ENCODE measurements at regions not wholly inside any gene's neighbourhood (a gene's known extent, or its start where the extent isn't known, plus 50 kb on each side); places are given as distances from the start of the nearest gene placed in this dataset.

DNA sequence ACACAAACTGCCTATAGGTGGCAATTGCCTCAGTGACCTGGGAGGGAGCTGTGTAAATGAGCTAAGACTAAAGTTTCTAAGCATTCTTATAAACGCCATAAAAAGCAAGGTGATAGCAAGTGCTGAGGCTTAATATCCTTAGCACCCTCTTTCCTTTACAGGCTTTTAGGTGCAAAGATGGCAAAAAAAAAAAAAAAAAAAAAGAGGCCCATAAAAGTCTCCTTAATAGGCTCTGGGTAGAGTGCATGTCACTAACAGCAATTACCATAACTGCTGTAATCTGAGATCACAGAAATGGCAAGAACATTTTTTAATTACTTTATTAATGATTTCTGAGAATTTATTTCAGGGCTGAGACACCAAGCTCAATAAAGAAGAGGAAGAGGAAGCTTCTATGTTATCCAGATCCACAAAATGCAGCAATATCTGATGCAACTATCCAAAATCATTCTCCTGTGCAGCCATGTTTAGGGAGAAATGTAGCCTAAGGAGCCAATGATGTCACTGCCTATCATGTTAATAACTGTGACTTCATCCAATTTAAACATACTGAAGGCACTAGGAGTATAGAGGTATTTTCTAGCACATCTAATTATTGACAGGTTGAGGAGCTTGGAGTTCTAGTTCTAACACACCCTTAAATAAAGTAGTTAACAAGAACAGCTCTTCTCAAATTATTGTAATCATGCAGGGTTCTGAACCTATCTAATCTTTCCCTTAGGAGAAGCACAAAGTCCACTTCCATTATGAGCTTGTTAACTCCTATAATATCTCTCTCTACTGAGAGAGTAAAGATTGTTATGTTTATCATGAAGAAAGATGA is 804.3 kb upstream of the ACVR2A start:
- H3K36me3 ChIP-seq = no peaks in the 10 kb centered on the region
- intact Hi-C loops (cut with DNase I) = no loop called here
- TF ChIP-seq, protein P1, sequence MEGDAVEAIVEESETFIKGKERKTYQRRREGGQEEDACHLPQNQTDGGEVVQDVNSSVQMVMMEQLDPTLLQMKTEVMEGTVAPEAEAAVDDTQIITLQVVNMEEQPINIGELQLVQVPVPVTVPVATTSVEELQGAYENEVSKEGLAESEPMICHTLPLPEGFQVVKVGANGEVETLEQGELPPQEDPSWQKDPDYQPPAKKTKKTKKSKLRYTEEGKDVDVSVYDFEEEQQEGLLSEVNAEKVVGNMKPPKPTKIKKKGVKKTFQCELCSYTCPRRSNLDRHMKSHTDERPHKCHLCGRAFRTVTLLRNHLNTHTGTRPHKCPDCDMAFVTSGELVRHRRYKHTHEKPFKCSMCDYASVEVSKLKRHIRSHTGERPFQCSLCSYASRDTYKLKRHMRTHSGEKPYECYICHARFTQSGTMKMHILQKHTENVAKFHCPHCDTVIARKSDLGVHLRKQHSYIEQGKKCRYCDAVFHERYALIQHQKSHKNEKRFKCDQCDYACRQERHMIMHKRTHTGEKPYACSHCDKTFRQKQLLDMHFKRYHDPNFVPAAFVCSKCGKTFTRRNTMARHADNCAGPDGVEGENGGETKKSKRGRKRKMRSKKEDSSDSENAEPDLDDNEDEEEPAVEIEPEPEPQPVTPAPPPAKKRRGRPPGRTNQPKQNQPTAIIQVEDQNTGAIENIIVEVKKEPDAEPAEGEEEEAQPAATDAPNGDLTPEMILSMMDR (IDR thresholded peaks at IDR 0.05) = no peak
- no peaks in the 10 kb centered on the region for H3K9me3 ChIP-seq
- no peak overlapping the region for H3K27ac ChIP-seq
- ATAC-seq = no peak
- no peak for DNase-seq
- no peaks in the 10 kb centered on the region for H3K4me1 ChIP-seq
- no peak overlapping the region for H3K4me3 ChIP-seq
- H3K27me3 ChIP-seq = no peaks in the 10 kb centered on the region

DNA sequence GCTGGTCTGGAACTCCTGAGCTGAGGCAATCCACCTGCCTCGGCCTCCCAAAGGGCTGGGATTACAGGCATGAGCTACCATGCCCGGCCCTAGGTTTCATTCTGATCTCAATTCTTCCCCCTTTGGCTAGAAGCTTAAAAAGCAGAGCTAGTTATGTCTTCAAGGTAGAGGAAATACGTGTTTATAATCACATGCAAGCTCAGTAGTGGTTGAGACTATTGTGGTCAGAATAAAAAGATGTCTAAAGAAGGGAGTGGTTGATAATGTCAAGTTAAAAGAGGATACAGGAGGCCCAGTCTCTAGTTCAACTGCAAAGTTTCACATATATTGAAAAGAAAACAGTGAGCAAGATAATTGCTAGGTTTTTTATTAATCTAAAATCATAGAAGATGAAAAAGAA is 807.8 kb upstream of the ACVR2A start:
- Histone ChIP-seq H3K9me3 (no peaks in the 10 kb centered on the region), H3K36me3 (no peaks in the 10 kb centered on the region), H3K4me3 (no peak overlapping the region), H3K27ac (no peak overlapping the region), H3K4me1 (no peaks in the 10 kb centered on the region), H3K27me3 (no peaks in the 10 kb centered on the region)
- ATAC-seq (no peak), DNase-seq (no peak)
- TF ChIP-seq, protein P1 (IDR thresholded peaks at IDR 0.05) = no peak
- intact Hi-C loops (cut with DNase I) = no loop called here

DNA sequence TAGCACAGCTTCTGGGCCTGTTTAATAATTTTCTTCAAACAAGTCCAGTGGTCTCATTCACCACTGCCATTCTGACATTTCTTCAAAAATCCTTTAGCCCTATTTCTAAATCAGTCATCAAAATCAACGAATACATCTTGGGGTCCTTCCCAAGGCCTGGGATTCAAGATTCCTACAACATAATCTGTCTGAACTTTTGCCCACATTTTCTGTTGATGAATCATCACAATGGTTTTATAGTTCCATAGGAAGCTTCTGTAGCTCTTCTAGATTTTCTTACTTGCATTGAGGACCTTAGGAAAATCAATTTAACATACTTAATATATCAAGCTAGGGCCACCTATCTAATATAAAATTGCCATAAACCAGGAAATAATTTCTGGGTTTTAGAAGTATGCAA is 811.8 kb upstream of the ACVR2A start:
- intact Hi-C loops (cut with DNase I) = no loop called here
- TF ChIP-seq, protein P1 (IDR thresholded peaks at IDR 0.05) = no peak
- H3K36me3 ChIP-seq = no peaks in the 10 kb centered on the region
- no peak overlapping the region for H3K27ac ChIP-seq
- H3K4me1 ChIP-seq = peaks cover 5% of the 10 kb centered on the region
- no peak overlapping the region for H3K4me3 ChIP-seq
- DNase-seq (no peak), ATAC-seq (no peak)
- no peaks in the 10 kb centered on the region for H3K9me3 ChIP-seq
- H3K27me3 ChIP-seq = no peaks in the 10 kb centered on the region

DNA sequence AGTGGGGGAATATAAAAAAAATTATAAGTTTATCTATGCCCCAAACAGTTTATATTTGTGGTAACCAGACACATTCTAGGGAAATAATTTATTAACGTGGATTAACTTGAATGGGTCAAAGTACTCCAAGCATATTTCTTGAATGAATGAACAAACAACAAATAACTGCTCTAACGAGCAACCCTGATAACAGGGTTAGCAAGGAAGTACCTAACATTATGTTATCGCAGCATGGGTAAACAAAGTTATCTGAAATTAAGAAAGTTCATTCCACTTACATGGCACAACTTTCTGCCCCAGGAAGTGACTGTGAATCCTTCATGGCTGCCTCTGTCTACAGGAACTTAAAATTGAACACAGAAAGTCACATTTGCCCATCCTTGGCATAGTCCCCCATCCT is 812.9 kb upstream of the ACVR2A start:
- H3K36me3 ChIP-seq = no peaks in the 10 kb centered on the region

DNA sequence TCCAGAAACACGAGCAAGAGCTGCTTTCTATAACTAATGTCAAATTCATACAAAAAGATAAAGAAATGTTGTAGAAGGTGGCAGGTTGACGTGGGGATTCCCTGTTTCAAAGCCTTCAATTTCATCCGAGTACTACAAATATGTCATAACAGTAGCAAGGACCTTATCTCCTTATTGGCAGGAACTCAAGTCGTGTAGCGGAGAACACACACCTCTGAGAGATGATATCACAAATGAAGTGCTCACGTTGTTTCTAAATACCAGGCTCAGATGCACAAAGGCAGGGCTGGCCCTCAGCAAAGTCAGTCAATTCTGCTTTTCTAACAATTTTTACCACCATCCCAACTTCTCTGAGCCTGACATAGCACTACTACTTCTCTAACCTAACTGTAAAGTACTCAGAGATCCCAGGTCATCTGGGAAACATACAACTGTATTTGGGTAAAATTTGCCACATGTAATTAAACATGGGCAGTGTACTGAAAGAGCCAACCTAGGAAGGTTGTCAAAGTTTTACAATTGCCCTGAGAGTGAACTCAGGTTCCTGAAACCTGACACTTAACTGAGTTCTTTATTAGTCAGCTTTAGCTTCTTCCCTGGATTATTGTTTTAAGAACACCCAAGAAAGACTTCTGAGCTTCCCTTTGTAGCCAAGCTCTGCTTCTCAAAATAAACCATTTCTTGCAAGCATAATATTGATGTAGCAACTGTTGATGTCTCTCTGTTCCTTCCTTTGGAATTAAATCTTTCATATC is 813.7 kb upstream of the ACVR2A start:
- Histone ChIP-seq H3K27me3 (no peaks in the 10 kb centered on the region), H3K4me1 (peaks cover 10% of the 10 kb centered on the region), H3K27ac (no peak overlapping the region), H3K9me3 (no peaks in the 10 kb centered on the region), H3K36me3 (no peaks in the 10 kb centered on the region), H3K4me3 (no peak overlapping the region)
- TF ChIP-seq, protein P1 (IDR thresholded peaks at IDR 0.05) = no peak
- intact Hi-C loops (cut with DNase I) = no loop called here
- ATAC-seq (no peak), DNase-seq (no peak)

More for the DNA sequence above, 812.9 kb upstream of the ACVR2A start:
- TF ChIP-seq, protein P1 (IDR thresholded peaks at IDR 0.05) = no peak
- Histone ChIP-seq H3K27me3 (no peaks in the 10 kb centered on the region), H3K27ac (no peak overlapping the region), H3K4me3 (no peak overlapping the region), H3K4me1 (peaks cover 10% of the 10 kb centered on the region), H3K9me3 (no peaks in the 10 kb centered on the region)
- intact Hi-C loops (cut with DNase I) = no loop called here
- peak; percentile 41 for ATAC-seq
- DNase-seq = no peak
